ENCODE measurements at regions not wholly inside any gene's neighbourhood (a gene's known extent, or its start where the extent isn't known, plus 50 kb on each side); places are given as distances from the start of the nearest gene placed in this dataset.

- TF ChIP-seq CTCF (IDR thresholded peaks at IDR 0.05; ENCODE audit: borderline replicate concordance, extremely low read depth, low read length, poor library complexity, severe bottlenecking), result no peak
- no peak for TF ChIP-seq EZH2 (IDR thresholded peaks at IDR 0.05; ENCODE audit: borderline replicate concordance, low read depth, low read length, severe bottlenecking)
Observed at GRCh38 chr13:48879432-48879831, 96.3 kb upstream of the FNDC3A start.
